GM18507 (cell line): ENCODE measurements at regions not wholly inside any gene's neighbourhood (a gene's known extent, or its start where the extent isn't known, plus 50 kb on each side); places are given as distances from the start of the nearest gene placed in this dataset.

Source experiments
- DNase-seq: peaks from one replicate; pipeline ENCODE4 v3.0.0; 2011; ENCODE audit warnings: low read depth; ENCODE audit not compliant: insufficient read length; ENCODE audit errors: extremely low spot score
- FAIRE-seq: peaks from 2 replicates; lab custom pipeline; 2011; peaks lifted over from hg19 to GRCh38; lab: Jason Lieb, UNC

GRCh38 chr12:28601570-28602058 is 411.4 kb downstream of the CCDC91 start:
- no peak for DNase-seq
- FAIRE-seq = no peak

DNA sequence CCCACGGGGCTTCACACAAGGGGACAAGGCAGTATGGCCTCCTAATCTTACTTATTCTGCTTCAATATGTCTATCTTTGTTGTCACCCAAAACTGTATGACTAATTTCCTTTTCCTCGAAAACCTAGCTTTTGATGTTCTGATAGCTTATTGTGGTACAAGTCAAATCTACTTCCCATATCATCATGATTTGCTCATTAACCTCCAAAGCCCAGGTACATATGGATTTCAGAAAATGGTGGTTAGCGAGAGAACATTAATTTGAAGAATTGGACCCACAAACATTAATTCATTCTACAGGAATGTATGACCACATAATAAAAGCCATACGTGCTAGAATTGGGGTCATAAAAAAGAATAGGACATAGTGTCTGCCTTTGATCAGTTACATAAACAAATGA is 412.5 kb downstream of the CCDC91 start:
- FAIRE-seq (no peak), DNase-seq (no peak)

DNA sequence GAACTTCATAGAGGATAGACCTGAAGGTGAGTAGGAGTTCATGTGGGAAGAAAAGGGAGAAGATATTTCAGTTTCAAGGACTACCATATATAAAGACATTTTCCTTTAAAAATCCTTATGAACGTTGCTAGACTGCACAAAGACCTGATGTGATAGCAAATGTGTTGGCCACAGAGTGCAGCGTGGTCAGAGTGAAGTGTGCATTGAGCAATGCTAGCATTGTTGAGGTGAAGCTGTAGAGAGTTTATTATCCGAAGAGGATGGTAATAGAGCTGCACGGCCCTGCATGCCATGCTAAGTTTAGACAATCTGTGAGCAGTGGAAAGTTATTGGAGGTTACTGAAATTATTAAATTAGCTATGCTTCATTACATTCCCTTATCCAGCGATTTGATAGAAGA is 413.0 kb downstream of the CCDC91 start:
- no peak for DNase-seq
- FAIRE-seq = no peak

DNA sequence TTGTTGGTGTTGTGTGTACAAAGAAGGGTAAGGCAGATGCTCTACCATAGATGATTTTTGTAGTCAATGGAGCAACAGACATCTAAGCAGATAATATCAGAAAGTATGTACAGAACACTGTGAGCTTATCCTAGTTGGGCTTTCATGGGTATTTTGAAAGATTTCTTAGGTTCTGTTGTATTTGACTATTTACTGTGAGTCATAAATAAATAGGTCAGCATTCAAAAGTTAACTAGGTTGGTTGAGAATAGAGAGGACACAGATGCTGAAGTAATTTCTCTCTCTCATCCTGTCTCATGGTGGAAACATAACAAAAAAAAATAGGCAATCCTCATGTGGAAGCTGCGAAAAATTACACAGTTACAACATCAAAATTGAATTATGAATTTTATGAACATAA is 413.5 kb downstream of the CCDC91 start:
- no peak for DNase-seq
- FAIRE-seq = no peak

DNA sequence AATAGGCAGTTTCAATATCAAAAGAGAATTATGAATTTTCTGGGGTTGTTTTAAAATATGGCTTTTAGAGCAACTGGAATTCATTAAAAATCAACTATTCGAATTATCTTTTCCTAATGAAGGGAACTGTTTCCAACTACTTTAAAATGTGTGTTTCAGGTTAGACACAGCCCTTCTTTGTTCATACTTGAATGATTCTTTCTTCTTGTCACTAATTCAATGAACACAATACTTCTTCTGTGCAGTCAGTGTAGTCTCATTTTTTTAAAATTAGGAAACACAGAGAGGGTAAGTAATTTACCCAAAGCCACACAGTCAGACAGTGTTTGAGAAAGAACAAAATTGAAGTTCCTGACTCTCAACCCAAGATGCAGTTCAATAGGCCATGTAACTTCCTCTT is 414.0 kb downstream of the CCDC91 start:
- no peak for FAIRE-seq
- no peak for DNase-seq

- DNase-seq = no peak
- no peak for FAIRE-seq
Observed at GRCh38 chr12:28606967-28607557, 416.8 kb downstream of the CCDC91 start.

GRCh38 chr12:28610401-28611114 is 420.3 kb downstream of the CCDC91 start:
- DNase-seq (no peak), FAIRE-seq (no peak)

GRCh38 chr12:28611115-28611435 is 420.8 kb downstream of the CCDC91 start:
- no peak for DNase-seq

DNA sequence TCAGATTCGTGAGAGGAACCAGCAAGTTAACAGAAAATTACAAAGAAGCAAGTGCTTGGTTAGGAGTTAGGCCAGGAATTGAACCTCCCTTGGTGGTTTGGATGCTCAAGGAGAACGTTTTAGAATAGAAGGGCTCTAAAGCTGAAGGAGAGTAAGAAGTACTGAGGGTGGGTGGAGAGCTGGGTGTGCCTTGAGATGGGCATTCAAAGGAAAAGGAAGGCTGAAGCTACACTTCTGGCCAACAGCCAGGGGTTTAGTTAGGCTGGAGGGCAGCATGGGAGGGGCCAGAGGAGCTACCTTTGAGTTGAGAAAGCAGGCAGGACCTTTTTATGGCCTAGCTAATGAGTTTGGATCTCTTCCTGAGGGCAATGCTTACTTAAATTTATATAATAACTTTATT is 421.2 kb downstream of the CCDC91 start:
- FAIRE-seq (no peak), DNase-seq (no peak)

More at GRCh38 chr12:28611115-28611435, 420.8 kb downstream of the CCDC91 start:
- FAIRE-seq = no peak

GRCh38 chr12:28618171-28618570 is 427.9 kb downstream of the CCDC91 start:
- no peak for FAIRE-seq
- no peak for DNase-seq

- no peak for FAIRE-seq
- DNase-seq = no peak
Observed at GRCh38 chr12:28618772-28619171, 428.5 kb downstream of the CCDC91 start.

- no peak for DNase-seq
Observed at GRCh38 chr12:28620281-28620680, 430.0 kb downstream of the CCDC91 start.

GRCh38 chr12:28622406-28622805 is 432.1 kb downstream of the CCDC91 start:
- DNase-seq (no peak), FAIRE-seq (no peak)

More at GRCh38 chr12:28620281-28620680, 430.0 kb downstream of the CCDC91 start:
- FAIRE-seq = no peak

DNA sequence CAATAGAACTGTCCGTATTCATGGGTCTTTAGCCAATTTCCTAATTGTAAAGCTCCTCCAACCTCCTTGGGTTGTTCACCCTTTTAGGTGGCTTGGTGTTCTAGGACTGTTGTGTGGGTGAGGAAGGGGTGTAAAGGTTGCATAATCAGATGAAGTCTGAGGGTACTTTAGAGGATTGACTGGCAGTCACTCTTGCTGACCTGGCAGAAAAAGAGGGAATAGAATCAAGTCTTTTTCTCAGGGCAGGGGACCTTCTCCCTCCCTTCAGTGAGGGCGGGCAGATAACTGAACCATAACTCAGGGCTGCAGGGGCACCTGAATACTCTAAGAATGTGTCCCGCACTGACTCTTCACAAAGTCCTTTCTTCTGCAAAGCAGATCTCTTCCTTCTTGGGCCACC is 436.2 kb downstream of the CCDC91 start:
- FAIRE-seq = no peak
- DNase-seq = no peak

DNA sequence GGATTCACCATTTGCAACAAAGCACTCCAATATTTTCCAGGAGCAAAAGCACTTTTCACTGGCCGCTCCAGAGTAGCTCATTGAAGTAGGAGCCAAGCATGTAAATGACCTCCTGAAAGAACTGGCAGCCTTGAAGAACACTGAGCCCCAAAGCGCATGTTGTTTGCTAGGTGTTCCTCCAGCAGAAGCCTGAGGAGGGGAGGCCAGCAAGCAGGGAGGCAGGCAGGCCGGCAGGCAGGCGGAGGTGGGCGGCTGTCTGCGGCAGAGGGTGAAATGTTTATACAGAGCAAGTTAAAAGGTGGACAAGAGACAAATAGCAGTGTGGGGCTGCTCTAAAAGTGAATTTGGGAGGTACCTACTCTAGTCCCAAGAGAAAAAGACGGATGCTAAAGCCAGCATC is 439.4 kb downstream of the CCDC91 start:
- DNase-seq = no peak
- FAIRE-seq = no peak

GRCh38 chr12:28631831-28632230 is 441.6 kb downstream of the CCDC91 start:
- no peak for FAIRE-seq
- no peak for DNase-seq

- FAIRE-seq = no peak
- DNase-seq = no peak
Observed at GRCh38 chr12:28640519-28640918, 450.3 kb downstream of the CCDC91 start.

- DNase-seq (no peak), FAIRE-seq (no peak)
Observed at GRCh38 chr12:28645436-28645835, 455.2 kb downstream of the CCDC91 start.

GRCh38 chr12:28645891-28646290 is 455.6 kb downstream of the CCDC91 start:
- no peak for FAIRE-seq
- no peak for DNase-seq

DNA sequence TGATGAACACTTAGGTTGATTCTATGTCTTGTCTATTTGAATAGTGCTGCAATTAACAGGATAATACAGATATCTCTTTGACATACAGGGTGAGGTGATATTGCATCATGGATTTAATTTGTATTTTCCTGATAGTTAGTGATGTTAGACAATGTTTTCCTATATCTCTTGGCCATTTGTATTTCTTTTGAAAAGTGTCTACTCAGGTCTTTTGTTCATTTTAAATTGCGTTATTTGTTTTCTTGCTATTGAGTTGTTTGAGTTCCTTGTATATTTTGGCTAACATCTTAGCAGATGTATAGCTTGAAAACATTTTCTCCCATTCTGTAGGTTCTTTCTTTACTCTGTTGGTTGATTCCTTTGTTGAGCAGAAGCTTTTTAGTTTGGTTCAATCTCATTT is 460.6 kb downstream of the CCDC91 start:
- DNase-seq (no peak), FAIRE-seq (no peak)

GRCh38 chr12:28652239-28652638 is 462.0 kb downstream of the CCDC91 start:
- no peak for FAIRE-seq
- no peak for DNase-seq
